Peyer's patch (tissue), 4 donors: ENCODE measurements at regions not wholly inside any gene's neighbourhood (a gene's known extent, or its start where the extent isn't known, plus 50 kb on each side); places are given as distances from the start of the nearest gene placed in this dataset.

Experiments used
- DNase-seq, 3 donors: peaks; one replicate each; pipeline ENCODE4 v3.0.0-alpha.2; 2017 to 2019
- H3K27ac ChIP-seq, 4 donors: fragments of 200-600 bp; sonication (generic); one replicate each; pipeline ENCODE4 v1.5.1; 2016 to 2019
- H3K27me3 ChIP-seq, 2 donors: fragments of 200-600 bp; sonication (generic); one replicate each; pipeline ENCODE4 v1.5.1; 2019
- H3K36me3 ChIP-seq, 3 donors: fragments of 200-600 bp; sonication (generic); one replicate each; pipeline ENCODE4 v1.5.1; 2016 to 2019
- H3K4me1 ChIP-seq, 4 donors: fragments of 200-600 bp; sonication (generic); one replicate each; pipeline ENCODE4 v1.5.1; 2016 to 2019
- H3K4me3 ChIP-seq, 4 donors: fragments of 200-600 bp; sonication (generic); 1 replicate in 3 of 4; 2 replicates in 1 of 4; pipeline ENCODE4 v1.5.1; 2016 to 2019; ENCODE audit warnings: mild to moderate bottlenecking in 1 of 4
- H3K9me3 ChIP-seq, 4 donors: fragments of 200-600 bp; sonication (generic); one replicate each; pipeline ENCODE4 v1.5.1; 2016 to 2019; ENCODE audit warnings: mild to moderate bottlenecking in 1 of 4
- POLR2A ChIP-seq, 2 donors: fragments of 450-650 bp; IDR thresholded peaks; one replicate each; pipeline ENCODE4 v1.5.1; 2017; ENCODE audit warnings: antibody characterized with exemption in 2 of 2, mild to moderate bottlenecking in 2 of 2, moderate library complexity in 2 of 2
- TF ChIP-seq, protein P1 (sequence below), 6 experiments: fragments of 450-650 bp in 4 of 6; fragments of 200-600 bp in 2 of 6; sonication (generic) in 1 of 6; IDR thresholded peaks; one replicate each; pipeline ENCODE4 v1.5.1; 2017 to 2019; ENCODE audit warnings: antibody characterized with exemption in 6 of 6, mild to moderate bottlenecking in 3 of 6, moderate library complexity in 1 of 6

DNA sequence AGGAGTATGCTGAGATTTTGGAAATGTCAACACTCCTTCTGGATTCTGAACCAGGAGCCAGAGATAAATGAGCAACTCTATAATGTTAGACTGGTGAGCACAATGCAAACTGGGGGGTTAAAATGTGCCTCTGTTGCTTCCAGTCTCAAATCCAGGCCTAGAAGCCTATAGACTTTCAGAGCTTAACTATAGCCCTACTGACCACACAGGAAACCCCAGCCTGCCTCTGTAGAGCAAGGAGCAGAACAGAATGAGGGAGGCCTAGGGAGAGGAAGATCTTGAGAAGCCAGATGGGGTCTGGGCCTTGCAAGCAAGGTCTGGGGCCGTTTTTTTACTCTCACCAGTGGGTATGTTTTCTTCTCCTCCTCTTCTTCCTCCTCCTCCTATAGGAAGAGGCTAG is 225.4 kb upstream of the KITLG start:
- Histone ChIP-seq H3K27me3 (no peaks in the 10 kb centered on the region), H3K9me3 (no peaks in the 10 kb centered on the region), H3K36me3 (no peaks in the 10 kb centered on the region), H3K27ac (no peak overlapping the region), H3K4me3 (no peak overlapping the region), H3K4me1 (no peaks in the 10 kb centered on the region)
- DNase-seq = no peak
- TF ChIP-seq POLR2A (IDR thresholded peaks at IDR 0.05) = no peak
- TF ChIP-seq, protein P1, sequence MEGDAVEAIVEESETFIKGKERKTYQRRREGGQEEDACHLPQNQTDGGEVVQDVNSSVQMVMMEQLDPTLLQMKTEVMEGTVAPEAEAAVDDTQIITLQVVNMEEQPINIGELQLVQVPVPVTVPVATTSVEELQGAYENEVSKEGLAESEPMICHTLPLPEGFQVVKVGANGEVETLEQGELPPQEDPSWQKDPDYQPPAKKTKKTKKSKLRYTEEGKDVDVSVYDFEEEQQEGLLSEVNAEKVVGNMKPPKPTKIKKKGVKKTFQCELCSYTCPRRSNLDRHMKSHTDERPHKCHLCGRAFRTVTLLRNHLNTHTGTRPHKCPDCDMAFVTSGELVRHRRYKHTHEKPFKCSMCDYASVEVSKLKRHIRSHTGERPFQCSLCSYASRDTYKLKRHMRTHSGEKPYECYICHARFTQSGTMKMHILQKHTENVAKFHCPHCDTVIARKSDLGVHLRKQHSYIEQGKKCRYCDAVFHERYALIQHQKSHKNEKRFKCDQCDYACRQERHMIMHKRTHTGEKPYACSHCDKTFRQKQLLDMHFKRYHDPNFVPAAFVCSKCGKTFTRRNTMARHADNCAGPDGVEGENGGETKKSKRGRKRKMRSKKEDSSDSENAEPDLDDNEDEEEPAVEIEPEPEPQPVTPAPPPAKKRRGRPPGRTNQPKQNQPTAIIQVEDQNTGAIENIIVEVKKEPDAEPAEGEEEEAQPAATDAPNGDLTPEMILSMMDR (IDR thresholded peaks at IDR 0.05) = no peak

DNA sequence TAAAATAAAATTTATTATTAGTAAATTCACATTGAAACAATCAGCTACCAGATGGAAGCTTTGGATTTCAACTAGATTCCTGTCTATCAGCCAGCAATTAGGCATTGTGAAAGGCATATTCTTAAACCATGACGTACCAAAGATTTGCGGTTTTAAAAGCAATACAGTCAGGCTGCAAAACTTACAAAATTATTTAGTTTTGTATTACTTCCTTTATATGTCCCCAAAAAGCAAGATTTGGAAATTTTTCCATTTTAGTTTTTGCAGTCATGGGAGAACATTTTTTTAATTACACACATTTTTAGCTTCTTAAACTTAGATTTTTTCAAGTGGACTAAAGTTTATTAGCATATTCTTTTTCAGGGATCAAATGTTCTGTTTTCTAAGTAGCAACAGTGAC is 225.0 kb upstream of the KITLG start:
- Histone ChIP-seq H3K9me3 (no peaks in the 10 kb centered on the region), H3K36me3 (no peaks in the 10 kb centered on the region), H3K4me3 (no peak overlapping the region), H3K27me3 (no peaks in the 10 kb centered on the region), H3K4me1 (no peaks in the 10 kb centered on the region), H3K27ac (no peak overlapping the region)
- no peak for TF ChIP-seq POLR2A (IDR thresholded peaks at IDR 0.05)
- TF ChIP-seq, protein P1 (IDR thresholded peaks at IDR 0.05) = no peak
- no peak for DNase-seq

DNA sequence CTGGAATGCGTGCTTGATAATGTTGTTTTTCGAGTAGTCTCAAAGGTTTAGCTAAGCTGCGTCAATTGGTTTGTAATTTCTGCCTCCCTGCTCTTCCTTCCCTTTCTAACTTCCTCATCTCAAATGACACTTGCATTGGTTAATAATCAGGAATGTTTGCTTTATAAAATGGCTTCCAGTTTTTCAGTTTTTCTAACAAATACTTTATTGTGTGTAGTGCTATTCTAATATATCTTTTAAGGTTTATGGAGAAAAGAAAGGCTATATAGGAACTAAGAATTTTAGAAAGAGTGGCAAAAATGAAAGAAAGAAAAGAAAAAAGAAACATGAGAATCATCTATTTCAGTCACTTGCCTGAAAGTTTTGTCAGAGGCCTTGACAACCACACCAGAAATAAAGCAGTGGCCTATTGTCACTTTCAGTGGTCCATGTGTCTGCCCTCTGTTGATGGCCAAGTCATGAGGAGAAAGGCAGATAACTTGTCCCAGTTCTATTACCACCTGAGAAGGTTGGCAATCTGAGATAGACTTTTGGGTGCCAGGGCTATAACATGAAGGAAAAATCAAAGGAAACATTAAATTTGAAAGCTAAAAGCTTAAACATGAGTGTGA is 221.9 kb upstream of the KITLG start:
- H3K36me3 ChIP-seq = no peaks in the 10 kb centered on the region
- H3K27ac ChIP-seq = no peak overlapping the region
- no peak overlapping the region for H3K4me3 ChIP-seq
- H3K27me3 ChIP-seq = no peaks in the 10 kb centered on the region
- DNase-seq = no peak
- TF ChIP-seq, protein P1 (IDR thresholded peaks at IDR 0.05) = no peak
- TF ChIP-seq POLR2A (IDR thresholded peaks at IDR 0.05) = no peak
- H3K9me3 ChIP-seq = no peaks in the 10 kb centered on the region
- no peaks in the 10 kb centered on the region for H3K4me1 ChIP-seq

DNA sequence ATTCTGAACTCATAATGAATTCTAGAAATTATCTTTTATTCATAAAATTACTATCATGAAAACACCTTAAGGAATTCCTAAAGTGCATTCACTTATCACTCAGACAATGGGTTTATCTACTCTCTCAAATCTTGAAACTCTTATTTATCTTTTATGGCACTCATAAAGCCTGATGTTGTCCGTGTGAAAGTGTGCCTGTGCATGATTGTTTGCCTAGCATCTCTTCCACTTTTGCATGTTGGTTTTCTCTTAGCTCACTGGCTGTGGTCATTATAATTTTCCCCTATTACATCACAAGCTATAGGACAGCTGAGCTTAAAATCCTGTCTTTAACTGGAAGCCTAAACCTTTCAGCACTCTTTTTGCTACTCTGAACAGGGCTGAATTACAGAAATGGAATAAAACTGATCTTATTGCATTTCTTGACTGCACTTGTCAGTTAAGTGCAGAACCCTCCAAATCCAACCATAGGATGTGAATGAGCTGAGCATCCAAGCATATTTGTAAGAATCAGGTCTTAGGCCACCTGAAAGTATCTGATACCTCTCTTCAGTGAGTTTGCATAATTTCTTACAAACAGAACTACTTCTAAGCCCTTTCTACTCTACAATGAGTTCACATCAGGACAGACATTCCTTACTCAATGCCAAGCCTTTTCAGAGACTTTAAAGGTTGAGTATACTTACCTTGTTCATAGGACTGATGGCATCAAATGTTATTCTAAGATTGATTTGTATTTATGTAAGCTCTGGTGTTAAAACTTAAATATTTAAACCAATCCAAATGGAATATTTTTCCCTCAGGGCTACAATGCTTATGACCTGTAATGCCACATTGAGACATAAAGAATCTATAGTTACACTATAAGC is 221.2 kb upstream of the KITLG start:
- Histone ChIP-seq H3K27me3 (no peaks in the 10 kb centered on the region), H3K36me3 (no peaks in the 10 kb centered on the region), H3K9me3 (no peaks in the 10 kb centered on the region), H3K27ac (no peak overlapping the region), H3K4me3 (no peak overlapping the region), H3K4me1 (no peaks in the 10 kb centered on the region)
- no peak for TF ChIP-seq POLR2A (IDR thresholded peaks at IDR 0.05)
- TF ChIP-seq, protein P1 (IDR thresholded peaks at IDR 0.05) = no peak
- no peak for DNase-seq

DNA sequence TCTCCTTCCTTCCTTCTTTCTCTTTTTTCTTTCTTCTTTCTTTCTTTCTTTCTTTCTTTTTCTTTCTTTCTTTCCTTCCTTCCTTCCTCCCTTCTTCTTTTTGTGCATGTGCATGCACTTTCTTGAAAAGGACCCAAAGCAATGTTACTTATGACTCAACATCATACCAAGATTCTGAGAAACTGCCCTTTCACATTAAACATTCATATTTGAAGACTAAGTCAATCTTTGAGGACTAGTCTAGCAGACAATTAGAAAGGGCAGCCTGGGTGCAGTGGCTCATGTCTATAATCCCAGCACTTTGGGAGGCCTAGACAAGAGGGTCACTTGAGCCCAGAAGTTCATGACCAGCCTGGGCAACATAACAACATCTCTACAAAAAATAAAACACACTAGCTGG is 212.8 kb upstream of the KITLG start:
- TF ChIP-seq, protein P1 (IDR thresholded peaks at IDR 0.05) = no peak
- TF ChIP-seq POLR2A (IDR thresholded peaks at IDR 0.05) = no peak
- H3K27me3 ChIP-seq = no peaks in the 10 kb centered on the region
- no peaks in the 10 kb centered on the region for H3K4me1 ChIP-seq
- H3K4me3 ChIP-seq = no peak overlapping the region
- no peaks in the 10 kb centered on the region for H3K9me3 ChIP-seq
- DNase-seq = no peak
- H3K36me3 ChIP-seq = no peaks in the 10 kb centered on the region
- no peak overlapping the region for H3K27ac ChIP-seq
